GM18511 (cell line): ENCODE measurements at regions not wholly inside any gene's neighbourhood (a gene's known extent, or its start where the extent isn't known, plus 50 kb on each side); places are given as distances from the start of the nearest gene placed in this dataset.

ENCODE experiments used
- ATAC-seq: cut with Tn5 transposase; IDR thresholded peaks from one replicate; pipeline ENCODE4 v1.9.1; 2021; ENCODE audit warnings: mild to moderate bottlenecking, moderate library complexity; ENCODE audit not compliant: unreplicated experiment

DNA sequence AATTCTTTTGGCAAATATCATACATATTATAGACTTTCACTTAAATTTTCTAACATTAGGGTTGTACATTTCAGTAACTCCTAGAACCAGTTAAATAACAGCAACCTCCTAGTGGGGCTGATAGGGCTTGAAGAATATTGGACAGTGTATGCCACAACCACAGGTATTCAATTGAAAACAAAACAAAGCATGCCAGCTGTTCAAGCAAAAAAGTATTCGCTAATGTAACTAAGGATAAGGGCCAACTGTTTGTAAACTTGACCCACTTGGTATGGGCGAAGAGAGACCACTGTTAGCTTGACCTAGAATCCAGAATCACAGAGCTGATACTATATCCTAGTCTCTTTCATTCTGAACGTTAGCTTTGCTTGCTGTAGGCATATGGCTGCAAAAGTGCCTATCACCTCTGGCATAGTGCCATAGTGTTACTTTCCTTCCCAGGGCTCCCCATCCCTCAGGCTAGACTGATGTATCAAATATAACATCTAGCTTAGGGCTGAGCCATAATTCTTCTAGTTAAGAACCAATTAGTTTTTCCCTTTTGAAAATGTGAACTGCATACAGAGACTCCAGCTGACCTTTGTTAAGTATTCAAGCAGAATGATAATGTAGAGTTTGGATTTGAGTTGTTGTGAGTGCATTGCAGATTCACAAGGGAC lies 458.8 kb upstream of the NRXN1 start:
- ATAC-seq, result no peak

GRCh38 chr2:51484605-51485004 lies 452.7 kb upstream of the NRXN1 start:
- no peak for ATAC-seq

GRCh38 chr2:51483720-51484119 lies 451.8 kb upstream of the NRXN1 start:
- no peak for ATAC-seq

DNA sequence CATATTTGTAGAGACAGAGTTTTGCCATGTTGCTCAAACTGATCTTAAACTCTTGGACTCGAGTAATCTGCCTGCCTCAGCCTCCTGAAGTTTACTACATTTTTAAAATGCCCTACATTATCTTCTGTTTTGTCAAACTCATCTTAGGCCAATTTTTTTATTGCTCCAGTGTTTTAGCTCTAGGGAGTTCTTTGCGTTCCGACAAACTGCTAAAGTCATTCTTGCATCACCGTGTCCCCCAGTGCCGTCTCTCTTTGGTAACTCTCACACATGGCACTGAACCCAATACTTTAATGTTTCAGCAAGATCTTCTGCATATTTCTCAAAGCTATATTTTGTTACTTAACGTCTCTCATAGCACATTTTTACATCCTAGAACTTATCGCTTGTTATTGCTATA lies 440.9 kb upstream of the NRXN1 start:
- ATAC-seq, result no peak

DNA sequence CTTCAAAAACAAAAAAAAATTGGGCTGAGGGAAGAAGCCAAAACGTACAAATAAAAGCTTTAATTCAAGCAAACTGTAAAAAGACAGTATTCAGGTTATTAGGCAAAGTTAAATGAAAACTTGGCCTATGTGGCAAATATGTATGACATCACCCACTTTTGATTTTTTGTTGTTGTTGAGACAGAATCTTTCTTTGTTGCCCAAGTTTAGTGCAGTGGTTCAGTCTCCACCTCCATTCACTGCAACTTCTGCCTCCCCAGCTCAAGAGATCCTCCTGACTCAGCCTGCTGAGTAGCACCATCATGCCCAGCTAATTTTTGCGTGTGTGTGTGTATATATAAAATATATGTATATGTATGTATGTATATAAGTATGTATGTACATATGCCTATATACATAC lies 440.4 kb upstream of the NRXN1 start:
- no peak for ATAC-seq

DNA sequence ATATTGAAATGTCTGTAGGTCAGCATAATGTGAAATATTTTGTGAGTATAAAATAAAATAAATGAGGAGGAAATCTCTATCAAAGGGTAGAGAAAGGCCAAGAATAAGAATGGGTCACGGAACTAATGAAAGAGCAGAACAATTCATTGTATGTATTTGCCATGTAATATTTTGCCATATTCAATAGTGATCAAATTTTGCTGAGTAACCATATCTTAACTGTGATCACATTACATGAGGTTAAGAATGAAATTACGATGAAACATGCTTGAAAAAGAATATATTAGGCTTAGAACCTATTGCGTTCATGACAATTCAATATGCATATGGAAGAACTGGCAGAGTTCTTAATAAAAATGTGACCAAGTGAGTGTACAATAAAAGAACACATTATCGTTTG lies 437.2 kb upstream of the NRXN1 start:
- ATAC-seq, result no peak

DNA sequence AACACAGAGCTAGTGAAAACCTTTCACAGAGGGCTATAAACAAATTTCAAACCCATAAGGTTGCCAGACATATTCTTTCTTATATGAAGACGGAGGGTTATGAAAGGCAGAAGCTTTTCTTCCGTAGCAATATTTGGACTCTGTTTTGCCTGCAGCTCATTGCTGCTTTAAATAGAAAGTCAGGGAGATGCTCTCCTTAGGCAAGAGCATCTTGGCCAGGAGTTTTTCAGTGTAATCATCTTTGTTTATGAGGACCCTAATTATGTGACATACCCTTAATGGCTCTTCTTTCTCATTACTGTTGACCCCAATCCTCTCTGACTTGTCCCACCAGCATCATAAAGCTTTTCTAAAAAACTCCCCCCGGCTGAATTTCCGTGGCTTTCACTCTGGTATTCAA lies 433.4 kb upstream of the NRXN1 start:
- no peak for ATAC-seq

- ATAC-seq, result no peak
Observed at GRCh38 chr2:51454177-51454576, 422.2 kb upstream of the NRXN1 start.

DNA sequence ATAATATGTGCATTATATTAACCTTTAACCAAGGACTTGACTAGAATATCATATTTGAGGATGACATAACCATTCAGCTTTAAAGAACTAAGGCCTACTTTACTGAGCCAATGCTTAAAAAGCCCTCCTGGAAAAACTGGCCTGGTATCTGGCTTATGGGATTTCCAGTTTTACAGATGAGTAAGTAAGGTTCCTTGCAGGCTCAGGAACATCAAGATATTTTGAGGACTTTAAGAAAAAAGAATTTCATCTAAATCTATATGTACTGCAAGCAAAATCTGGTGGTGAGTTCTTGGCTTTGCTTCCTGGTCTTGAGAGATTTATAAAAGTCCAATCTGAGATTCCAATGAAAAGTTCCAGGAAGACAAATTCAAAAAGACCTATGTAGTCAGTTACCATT lies 417.0 kb upstream of the NRXN1 start:
- ATAC-seq, result no peak

DNA sequence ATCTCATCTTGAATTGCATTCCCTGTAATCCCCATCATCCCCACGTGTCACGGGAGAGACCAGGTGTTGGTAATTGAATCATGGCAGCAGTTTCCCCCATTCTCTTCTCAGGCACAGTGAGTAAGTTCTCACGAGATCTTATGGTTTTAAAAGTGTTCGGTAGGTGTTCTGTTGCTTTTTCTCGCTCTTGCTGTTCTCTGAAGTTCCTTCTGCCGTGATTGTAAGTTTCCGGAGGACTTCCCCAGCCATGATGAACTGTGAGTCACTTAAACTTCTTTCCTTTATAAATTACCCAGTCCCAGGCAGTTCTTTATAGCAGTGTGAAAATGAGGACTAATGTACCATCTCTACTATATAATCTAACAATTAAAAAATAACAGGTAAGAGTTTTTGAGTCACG lies 409.9 kb upstream of the NRXN1 start:
- no peak for ATAC-seq

DNA sequence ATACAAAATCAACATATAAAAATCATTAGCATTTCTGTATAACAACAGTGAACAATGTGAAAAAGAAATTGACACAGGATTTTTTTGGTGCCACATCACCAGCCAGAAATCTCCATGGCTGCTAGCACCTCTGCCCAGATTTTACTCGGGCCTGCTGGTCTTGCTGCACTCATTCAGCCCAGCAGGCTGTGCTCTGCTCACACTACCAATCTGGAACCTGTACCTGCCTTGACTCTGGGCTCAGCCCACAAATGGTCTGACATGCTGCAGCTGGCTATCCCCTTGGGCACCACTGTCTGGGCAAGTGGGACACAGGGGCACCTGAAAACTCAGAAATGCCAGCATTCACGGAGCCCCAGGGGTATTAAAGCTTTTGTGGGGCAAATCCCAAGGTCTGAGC lies 392.5 kb upstream of the NRXN1 start:
- no peak for ATAC-seq

DNA sequence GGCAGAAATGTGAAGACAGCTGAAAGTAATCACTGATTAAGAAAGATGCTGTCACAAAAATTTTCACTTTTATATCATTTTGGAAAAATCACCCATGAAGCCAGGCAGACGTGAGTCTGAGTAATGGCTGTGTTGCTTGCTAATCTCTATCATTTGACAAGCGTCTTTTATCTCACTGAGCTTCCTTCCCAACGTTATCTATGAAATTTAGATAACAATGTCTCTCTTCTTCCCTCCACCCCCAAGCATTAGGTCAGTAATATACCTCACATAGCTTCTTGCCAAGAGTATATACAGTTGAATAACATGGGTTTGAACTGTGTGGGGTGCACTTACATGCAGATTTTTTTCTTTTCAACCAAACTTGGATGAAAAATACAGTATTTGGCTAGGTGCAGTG lies 388.6 kb upstream of the NRXN1 start:
- ATAC-seq, result no peak

DNA sequence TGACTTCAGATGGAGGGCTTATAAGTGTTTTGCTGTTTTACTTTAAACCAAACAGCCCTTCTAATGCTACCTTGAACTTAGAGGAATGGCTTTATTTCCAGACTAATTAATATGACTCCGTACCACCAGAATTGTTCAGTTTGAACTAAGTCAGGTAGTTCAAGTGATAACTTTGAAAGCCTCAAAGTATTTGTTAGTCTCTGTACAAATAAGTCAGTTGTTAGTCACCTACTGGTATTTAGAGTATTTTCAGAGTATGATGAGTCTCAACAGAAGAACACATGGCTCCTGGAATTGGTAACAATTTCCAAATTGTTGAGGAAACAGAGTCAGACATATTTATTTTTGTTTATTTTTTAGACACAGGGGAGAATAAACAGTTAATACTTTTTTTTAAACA lies 381.8 kb upstream of the NRXN1 start:
- no peak for ATAC-seq

DNA sequence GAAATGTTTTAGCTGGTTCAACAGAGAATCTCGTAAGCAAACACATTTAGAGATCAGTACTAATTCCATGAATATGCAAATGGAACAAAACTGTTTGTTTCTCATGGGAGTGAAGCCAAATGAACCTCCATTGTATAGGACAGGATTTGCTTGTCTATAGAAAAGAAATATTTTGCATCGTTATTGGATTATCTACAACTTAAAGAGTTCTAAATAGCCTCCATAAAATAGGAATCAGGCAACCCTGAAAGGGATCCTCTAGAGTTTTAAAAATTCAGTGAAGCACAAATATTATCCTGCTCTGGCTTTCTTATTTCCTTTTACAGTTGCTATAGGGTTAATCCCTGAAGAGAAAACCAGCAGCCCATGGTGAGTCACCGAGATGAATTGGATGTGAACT lies 378.4 kb upstream of the NRXN1 start:
- ATAC-seq, result no peak

DNA sequence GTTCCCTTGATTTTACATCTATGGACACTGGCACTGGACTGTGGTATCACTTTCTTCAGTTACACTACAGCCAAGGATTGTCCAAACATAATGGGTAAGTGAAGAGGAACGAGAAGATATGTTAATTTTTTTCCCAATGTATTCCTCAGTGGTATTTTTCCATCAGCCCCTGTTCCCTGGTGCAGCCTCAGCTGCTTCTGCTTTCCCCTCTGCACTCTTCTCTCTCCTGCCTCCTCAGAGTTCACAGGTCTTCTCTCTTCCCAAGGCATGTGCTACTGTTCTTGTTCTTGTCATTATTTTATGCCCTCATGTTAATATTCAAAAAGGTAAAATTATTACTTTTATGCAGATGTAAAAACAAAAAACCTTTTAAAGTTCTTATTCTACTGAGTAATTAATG lies 378.0 kb upstream of the NRXN1 start:
- ATAC-seq, result no peak

DNA sequence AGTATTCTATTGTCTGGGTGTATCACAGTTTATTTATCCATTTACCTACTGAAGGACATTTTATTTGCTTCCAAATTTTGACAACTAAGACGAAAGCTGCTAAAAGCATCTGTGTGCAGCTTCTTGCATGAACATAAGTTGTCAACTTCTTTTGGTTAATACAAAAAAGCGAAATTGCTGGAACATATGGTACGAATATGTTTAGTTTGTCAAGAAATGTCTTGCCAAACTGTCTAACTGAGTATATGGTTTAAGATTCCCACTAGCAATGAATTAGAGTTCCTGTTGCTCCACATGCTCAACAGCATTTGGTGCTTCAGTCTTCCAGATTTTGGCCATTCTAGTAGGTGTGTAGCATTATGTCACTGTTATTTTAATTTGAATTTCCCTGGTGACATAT lies 372.3 kb upstream of the NRXN1 start:
- ATAC-seq, result no peak

DNA sequence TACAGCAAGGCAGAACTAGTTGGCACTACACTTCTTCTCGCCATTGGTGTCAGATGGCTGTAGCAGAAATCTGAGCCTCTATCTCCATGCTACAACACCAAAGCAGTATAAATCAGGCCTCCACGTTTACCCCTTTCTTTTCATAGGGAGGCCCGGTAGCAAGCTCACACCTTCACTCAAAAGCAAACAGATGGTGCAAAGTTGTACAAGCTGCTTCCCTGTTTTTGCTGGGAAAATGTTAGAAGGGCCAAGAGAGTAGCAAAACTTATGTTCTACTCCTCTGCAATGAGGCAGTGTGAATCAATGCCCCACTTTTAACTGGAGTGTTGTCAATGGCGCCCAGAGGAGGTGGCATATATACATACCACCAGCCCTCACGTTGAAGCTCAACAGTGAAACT lies 369.6 kb upstream of the NRXN1 start:
- no peak for ATAC-seq

GRCh38 chr2:51387235-51387634 lies 355.3 kb upstream of the NRXN1 start:
- no peak for ATAC-seq

DNA sequence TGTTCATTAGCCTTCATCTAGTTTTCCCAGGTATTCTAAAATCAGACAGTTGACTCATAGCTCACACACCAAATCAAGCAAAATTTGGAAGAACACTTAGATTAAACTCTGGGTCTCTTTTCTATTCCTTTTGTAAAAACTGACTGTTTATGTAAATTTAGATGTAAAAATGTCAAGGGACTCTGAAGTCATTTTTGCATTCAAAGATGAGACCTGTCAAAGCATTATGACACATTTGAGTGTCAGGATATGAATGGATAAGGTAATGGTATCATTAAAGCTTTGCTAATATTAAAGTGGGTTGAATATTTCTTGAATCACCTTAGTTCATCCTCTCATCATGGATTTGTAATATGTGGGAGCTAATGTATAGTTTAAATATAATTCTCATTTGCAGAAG lies 348.1 kb upstream of the NRXN1 start:
- ATAC-seq, result no peak

DNA sequence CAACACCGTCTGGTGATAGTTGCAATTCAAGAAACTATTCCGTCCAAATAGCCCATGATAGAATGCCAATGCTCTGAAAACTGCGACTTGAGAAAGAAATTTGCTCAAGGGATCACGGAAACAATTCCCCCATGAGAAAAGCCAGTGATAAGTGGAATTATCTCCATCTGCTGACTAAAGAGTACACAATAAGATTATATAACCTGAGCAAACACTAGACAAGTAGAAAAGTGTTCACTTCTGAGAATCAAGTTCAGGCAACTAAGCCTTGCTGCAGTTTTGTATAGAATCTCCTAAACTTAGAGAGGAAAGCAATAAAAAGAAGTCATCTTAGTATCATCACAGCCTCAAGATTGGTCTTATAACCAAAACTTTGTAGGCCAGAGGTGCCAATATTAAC lies 336.3 kb upstream of the NRXN1 start:
- no peak for ATAC-seq

- ATAC-seq, result no peak
Observed at GRCh38 chr2:51350100-51350499, 318.2 kb upstream of the NRXN1 start.

DNA sequence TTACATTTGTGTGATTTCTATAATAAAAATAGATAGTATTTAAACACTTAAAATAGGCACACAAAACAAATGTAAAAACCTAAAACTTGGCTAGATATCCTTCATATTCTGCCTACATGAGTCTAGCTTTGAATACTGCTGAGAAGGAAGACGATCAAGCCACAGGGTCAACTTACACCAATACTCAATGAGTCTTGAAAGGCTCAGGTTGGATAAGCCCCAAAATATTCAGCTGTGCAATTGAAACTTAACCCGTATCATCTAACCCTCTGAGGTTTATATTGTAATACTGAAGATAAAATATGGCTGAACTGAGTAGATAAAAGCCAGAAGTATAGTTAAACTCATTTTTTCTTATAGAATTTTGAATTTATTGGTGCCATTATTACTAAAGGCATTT lies 313.0 kb upstream of the NRXN1 start:
- no peak for ATAC-seq
